Calu3 (cell line): ENCODE measurements at regions not wholly inside any gene's neighbourhood (a gene's known extent, or its start where the extent isn't known, plus 50 kb on each side); places are given as distances from the start of the nearest gene placed in this dataset.

ENCODE experiments used
- BruUV-seq: library from RNA; stranded (reverse); fragments of 400-500 nt; replicated peaks from 2 replicates; lab custom pipeline; 2021; lab: Mats Ljungman, UMichigan
- CTCF ChIA-PET: fragments of 300-600 bp; sonication (Branson Sonifier 250); formaldehyde crosslinking; loops from one replicate; lab custom pipeline; 2022; ENCODE audit warnings: antibody characterized with exemption; lab: Charles Lee
- DNase-seq: peaks from one replicate; pipeline ENCODE4 v3.0.0; 2022
- H3K27ac Mint-ChIP-seq: one replicate; pipeline ENCODE4 v1.8.0; 2022; ENCODE audit warnings: mixed read lengths; ENCODE audit not compliant: unreplicated experiment
- H3K27me3 Mint-ChIP-seq: one replicate; pipeline ENCODE4 v1.8.0; 2022; ENCODE audit warnings: mixed read lengths; ENCODE audit not compliant: unreplicated experiment
- H3K36me3 Mint-ChIP-seq: one replicate; pipeline ENCODE4 v1.8.0; 2022; ENCODE audit warnings: mild to moderate bottlenecking, moderate library complexity, mixed read lengths; ENCODE audit not compliant: insufficient read depth, unreplicated experiment
- H3K4me1 Mint-ChIP-seq: one replicate; pipeline ENCODE4 v1.8.0; 2022; ENCODE audit warnings: mild to moderate bottlenecking, low read depth, mixed read lengths; ENCODE audit not compliant: unreplicated experiment
- H3K4me3 Mint-ChIP-seq: one replicate; pipeline ENCODE4 v1.8.0; 2022; ENCODE audit warnings: mild to moderate bottlenecking, low read depth, moderate library complexity, mixed read lengths; ENCODE audit not compliant: unreplicated experiment
- H3K9me3 Mint-ChIP-seq: one replicate; pipeline ENCODE4 v1.8.0; 2022; ENCODE audit warnings: low read depth, mixed read lengths; ENCODE audit not compliant: unreplicated experiment
- intact Hi-C: fragments of 100-400 bp; cut with micrococcal nuclease; formaldehyde crosslinking; loops from one replicate; pipeline ENCODE4 v1.10.0; 2022; ENCODE audit not compliant: unreplicated experiment
- TF ChIP-seq, protein P1 (sequence below): fragments of 200-600 bp; IDR thresholded peaks from one replicate; pipeline ENCODE4 v1.8.0; 2022; ENCODE audit warnings: antibody characterized with exemption; ENCODE audit not compliant: unreplicated experiment

DNA sequence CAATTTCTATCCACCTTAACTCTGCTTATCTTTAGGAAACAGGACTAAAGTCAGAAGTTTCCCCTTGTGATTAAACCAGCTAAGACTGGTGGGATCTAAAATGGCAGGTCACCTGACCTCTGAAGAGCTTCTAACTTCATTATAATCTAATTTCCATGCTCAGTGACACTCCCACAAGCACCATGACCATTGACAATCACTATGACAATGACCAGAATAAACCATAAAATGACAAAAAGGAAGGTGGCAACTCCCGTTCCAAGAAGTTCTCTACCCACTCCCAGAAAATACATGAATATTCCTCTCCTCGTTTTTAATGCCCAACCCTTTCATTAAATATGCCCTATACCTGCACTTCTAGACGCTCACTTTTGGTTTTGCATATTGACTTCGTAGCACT, 471.2 kb upstream of the CCDC54 start:
- TF ChIP-seq, protein P1, sequence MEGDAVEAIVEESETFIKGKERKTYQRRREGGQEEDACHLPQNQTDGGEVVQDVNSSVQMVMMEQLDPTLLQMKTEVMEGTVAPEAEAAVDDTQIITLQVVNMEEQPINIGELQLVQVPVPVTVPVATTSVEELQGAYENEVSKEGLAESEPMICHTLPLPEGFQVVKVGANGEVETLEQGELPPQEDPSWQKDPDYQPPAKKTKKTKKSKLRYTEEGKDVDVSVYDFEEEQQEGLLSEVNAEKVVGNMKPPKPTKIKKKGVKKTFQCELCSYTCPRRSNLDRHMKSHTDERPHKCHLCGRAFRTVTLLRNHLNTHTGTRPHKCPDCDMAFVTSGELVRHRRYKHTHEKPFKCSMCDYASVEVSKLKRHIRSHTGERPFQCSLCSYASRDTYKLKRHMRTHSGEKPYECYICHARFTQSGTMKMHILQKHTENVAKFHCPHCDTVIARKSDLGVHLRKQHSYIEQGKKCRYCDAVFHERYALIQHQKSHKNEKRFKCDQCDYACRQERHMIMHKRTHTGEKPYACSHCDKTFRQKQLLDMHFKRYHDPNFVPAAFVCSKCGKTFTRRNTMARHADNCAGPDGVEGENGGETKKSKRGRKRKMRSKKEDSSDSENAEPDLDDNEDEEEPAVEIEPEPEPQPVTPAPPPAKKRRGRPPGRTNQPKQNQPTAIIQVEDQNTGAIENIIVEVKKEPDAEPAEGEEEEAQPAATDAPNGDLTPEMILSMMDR, result no peak
- Mint-ChIP-seq H3K4me3 (no peak overlapping the region), H3K4me1 (no peaks in the 10 kb centered on the region), H3K9me3 (no peaks in the 10 kb centered on the region), H3K36me3 (no peaks in the 10 kb centered on the region), H3K27ac (no peak overlapping the region), H3K27me3 (no peaks in the 10 kb centered on the region)
- no TSS peak for BruUV-seq
- DNase-seq, result no peak
- intact Hi-C loops, result no loop called here
- CTCF ChIA-PET, result no interaction called here

DNA sequence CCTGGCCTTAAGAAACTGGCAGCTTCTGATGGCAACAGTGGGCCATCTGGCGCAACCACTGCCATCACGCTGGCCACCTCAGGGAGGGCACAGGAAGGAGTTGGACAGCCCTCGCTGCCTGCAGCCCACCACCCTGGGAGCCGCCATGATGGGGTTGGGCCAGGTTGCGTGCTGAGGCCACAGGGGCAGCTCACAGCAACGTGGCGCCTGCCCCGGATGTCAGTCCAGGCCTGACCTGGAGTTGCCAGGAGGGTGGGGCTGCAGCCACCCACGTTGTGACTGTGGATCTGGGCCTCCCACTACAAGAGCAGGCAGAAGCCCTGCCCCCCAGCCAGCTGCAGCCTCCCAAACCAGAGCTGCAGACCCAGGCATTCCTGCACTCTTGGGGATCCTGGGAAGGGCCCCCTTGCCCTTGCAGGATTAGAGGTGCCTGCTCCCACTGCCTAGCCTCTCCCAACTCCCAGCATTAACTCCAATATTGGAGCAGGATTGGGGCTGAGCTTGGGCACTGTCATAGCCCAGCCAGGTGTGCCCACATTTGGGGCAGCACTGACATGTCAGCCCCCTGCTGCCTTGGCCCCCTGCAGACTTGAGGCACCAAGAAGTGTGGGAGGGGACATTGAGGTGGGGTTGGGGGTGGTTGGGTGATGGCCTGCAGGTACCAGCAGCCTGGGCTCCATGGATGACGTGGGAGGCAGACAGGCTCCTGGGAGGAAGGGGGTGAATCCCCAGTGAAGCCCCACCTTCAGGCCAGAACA, 468.9 kb upstream of the CCDC54 start:
- H3K4me1 Mint-ChIP-seq, result no peaks in the 10 kb centered on the region
- H3K27ac Mint-ChIP-seq, result no peak overlapping the region
- TF ChIP-seq, protein P1, result no peak
- no peaks in the 10 kb centered on the region for H3K27me3 Mint-ChIP-seq
- DNase-seq, result no peak
- BruUV-seq, result no TSS peak
- CTCF ChIA-PET, result no interaction called here
- no peaks in the 10 kb centered on the region for H3K9me3 Mint-ChIP-seq
- H3K4me3 Mint-ChIP-seq, result no peak overlapping the region
- intact Hi-C loops, result no loop called here
- H3K36me3 Mint-ChIP-seq, result no peaks in the 10 kb centered on the region

DNA sequence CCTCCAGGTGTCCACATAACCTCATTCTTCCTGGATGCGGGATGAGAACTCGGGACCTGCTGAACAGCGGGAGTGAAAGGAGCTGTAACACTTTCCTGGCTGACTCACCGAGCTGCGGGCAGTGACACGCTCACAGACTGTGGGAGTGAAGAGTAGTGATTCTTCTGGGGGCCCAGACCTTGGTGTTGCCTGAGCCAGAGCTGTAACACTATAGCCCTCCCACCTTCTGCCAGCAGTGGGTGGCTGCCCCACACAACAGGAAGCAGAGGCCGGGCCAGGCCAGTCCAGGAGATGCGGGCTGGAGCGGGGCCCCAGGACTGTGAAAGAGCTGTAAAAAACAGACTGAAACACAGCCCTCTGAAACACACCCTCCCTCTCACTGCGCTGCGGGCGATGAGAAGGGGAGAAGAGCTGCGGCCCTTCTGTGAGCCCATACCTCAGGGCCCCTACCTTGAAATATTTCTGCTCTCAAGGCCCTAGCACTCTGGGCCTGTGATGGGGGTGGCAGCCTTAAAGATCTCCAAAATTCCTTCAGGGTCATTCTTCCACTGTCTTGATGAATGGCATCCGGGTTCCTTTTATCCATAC, 464.0 kb upstream of the CCDC54 start:
- BruUV-seq, result no TSS peak
- intact Hi-C loops, result no loop called here
- DNase-seq, result no peak
- Mint-ChIP-seq H3K27ac (no peak overlapping the region), H3K4me1 (no peaks in the 10 kb centered on the region), H3K36me3 (no peaks in the 10 kb centered on the region), H3K27me3 (no peaks in the 10 kb centered on the region), H3K4me3 (no peak overlapping the region), H3K9me3 (no peaks in the 10 kb centered on the region)
- CTCF ChIA-PET, result no interaction called here
- TF ChIP-seq, protein P1, result no peak

DNA sequence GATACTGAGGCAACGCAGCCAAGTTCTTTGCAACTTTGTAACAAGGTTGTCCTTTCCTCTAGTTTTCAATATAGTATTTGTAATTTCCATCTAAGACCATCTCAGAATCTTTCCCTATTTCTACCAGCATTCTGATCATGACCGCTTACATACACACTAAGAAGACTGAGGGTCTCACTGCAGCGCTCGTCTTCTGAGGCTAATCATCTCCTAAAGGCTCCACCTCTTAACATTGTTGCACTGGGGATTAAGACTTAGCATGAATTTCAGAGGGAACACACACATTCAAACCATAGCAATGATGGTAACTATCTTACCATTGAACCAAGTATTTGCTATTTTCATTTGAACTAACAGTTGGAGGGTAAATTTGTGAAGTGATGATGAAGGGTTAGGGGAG, 463.3 kb upstream of the CCDC54 start:
- TF ChIP-seq, protein P1, result no peak
- Mint-ChIP-seq H3K9me3 (no peaks in the 10 kb centered on the region), H3K27ac (no peak overlapping the region), H3K27me3 (no peaks in the 10 kb centered on the region), H3K4me3 (no peak overlapping the region), H3K4me1 (no peaks in the 10 kb centered on the region), H3K36me3 (no peaks in the 10 kb centered on the region)
- BruUV-seq, result no TSS peak
- intact Hi-C loops, result no loop called here
- no peak for DNase-seq
- CTCF ChIA-PET, result no interaction called here
